Keratinocyte (primary cell): ENCODE measurements at regions not wholly inside any gene's neighbourhood (a gene's known extent, or its start where the extent isn't known, plus 50 kb on each side); places are given as distances from the start of the nearest gene placed in this dataset.

Experiments used
- CTCF ChIP-seq, 3 experiments: IDR thresholded peaks in 1 of 3; conservative IDR thresholded peaks in 1 of 3; optimal IDR thresholded peaks in 1 of 3; 2 replicates in 2 of 3; 3 replicates in 1 of 3; pipeline versions ENCODE3 to v1.5.1; 2011; ENCODE audit warnings: low read length in 3 of 3, mild to moderate bottlenecking in 3 of 3, moderate library complexity in 2 of 3, control low read depth in 1 of 3, inconsistent platforms in 1 of 3; ENCODE audit not compliant: insufficient read depth in 2 of 3; ENCODE audit errors: extremely low read depth in 1 of 3
- EZH2 ChIP-seq: IDR thresholded peaks from one replicate; pipeline ENCODE4 v1.6.1; 2012; ENCODE audit warnings: inconsistent platforms, mild to moderate bottlenecking, low read length, moderate library complexity

GRCh38 chr4:1558205-1558604 lies 125.9 kb downstream of the FAM53A start:
- no peak for TF ChIP-seq CTCF (optimal IDR thresholded peaks at IDR 0.05 in 1 of 3, IDR thresholded peaks at IDR 0.05 in 1 of 3, conservative IDR thresholded peaks at IDR 0.05 in 1 of 3; ENCODE audit: extremely low read depth in 1 of 3, insufficient read depth in 2 of 3, low read length in 3 of 3)
- no peak for TF ChIP-seq EZH2
